NCI-H2107 (cell line): ENCODE measurements at regions not wholly inside any gene's neighbourhood (a gene's known extent, or its start where the extent isn't known, plus 50 kb on each side); places are given as distances from the start of the nearest gene placed in this dataset.
"Not testable (repeated sequence)": the region's sequence is repeated elsewhere in the genome, so short reads cannot be mapped to it uniquely, and the experiment has no call there.

Source experiments
- DNase-seq: peaks from one replicate; lab custom pipeline; 2025; lab: John Stamatoyannopoulos, UW

DNA sequence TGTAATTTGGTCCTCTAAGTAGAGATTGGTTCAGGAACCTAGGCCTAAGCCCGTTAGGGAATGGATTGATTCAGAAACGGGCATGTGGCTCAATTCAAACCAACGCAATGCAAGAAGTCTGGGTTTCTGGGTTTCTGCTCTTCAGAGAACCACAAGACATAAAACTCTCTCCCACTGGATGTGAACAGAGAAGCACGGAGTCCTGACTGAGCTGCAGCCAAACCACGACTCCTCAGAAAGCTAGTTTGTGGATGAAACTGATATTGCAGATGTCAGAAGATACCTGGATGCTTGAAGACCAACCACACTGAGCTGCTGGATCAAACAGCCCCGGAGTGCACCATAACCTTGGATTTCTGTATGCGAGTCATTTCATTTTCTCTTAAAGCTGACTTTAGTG, 50.0 kb downstream of the SOD2 start:
- no peak for DNase-seq

DNA sequence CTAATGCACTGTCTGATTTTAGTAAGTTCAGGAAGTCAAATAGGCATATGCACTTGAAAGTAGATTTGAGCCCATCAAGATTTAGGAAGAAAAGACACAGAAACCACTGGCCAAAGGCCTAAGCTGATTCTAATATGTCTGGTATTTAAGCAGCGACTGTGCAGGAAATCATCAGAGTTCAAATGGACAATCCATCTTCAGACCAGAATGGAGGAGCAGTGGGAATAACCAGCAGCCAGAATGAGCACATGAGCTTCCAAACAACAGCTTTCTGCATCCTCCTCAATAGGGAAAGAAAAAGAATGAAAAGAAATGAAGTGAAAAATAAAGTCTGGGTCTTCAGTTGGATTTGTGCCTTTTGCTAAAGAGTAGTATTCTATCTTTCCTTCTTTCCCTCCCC, 50.6 kb downstream of the SOD2 start:
- no peak for DNase-seq

DNA sequence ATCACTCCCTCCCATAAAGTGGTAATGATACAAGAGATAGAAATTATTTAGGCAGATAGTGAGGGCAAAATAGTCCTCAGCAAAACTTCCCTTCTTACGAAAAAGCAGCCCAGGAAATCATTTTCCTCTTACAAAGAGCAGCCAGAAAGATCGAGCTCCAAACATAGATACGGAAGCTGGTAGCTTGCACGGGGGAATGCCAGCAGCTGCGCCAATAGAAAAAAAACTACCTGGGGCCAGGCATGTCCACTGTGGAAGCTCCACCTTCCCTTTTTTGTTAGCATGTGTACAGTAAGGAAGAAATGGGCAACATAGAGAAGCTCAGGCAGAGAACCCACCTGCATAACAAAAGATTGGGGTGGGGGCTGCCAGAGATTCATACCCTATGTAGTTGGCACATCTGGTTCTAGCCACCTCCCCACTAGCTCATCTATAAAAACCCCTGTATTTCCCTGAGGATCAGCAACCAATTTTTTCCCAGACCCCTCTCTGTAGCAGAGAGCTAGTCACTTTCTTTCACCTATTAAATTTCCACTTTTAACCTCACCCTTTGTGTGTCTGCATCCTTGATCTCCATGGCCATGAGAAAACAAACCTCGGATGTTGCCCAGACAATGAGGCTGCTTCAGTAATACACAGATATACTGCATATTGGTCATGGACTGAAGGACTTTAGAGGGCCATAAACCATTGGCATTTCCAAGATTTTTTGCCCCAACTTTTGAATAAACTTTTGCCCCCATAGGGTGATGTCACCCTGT, 52.1 kb downstream of the SOD2 start:
- no peak for DNase-seq

DNA sequence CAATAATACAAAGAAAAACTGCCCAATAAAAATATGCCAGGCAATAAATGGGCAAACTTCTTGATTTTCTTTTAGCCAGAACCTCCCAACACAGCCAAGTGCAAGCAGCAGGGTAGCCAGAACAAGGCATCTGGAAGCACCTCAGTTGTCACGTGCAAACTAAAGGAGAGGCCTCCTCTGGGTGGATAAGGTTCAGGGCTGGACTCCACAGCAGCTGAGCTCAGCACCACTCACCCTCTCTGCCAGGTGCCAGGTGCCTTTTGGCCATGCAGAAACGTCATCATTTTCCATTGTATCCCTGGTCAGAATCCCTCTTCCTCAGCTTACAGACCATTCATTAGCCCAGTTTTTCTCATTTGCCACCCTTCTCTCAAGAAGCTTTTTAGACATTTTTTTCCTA, 52.7 kb downstream of the SOD2 start:
- no peak for DNase-seq

DNA sequence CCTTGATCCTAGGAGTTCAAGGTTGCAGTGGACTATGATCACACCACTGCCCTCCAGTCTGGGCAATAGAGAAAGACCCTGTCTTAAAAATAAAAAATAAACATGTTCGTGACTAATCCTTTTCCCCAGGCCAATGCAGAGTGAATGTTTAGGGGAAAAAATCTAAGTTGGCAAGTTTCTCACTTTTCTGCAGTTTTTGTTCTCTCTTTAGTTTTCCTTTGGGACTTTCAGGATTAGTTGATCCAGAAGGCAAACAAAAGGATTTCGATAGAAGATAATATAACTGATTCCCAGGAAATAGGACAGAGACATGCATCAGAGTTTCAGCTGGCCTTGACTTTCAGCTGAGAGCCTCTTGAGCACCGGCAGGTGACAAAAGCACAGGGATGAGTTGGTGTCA, 53.3 kb downstream of the SOD2 start:
- DNase-seq, result peak; percentile 34

DNA sequence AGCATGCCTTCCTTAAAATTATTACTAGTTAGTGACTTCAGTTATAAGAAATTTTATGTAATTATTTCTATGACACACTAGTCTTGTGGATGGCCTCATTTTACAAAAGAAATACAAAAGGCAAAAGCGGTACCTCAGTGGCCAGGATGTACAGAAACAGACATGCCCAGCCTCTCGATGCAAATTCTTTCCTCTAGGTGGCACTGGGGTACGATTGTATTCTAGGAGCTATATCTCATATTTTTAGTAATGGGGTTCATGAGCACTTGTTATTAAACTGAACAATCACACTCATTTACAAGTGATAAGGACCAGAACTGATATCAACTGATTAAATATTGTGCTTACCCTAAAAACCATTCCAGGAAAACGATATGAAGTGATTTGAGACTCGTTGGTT, 59.8 kb downstream of the SOD2 start:
- DNase-seq, result no peak

DNA sequence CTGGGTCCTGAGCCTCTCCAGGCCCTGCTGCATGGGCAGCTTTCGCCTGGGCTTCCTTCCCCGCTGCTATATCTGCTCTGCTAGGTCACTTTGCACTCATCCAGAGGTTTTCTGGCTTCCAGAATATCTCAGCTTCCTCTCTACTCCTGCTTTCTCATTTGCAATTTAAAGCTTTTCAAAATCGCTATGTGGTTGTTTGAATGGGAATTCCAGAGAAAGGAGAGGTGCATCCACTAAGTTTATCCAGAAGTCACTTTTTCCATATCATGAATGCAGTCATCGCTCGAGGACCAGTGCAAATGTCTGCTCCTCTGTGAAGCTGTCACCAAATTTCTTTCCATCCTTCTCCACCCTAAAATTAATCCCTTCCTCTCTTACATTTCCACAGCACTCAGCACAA, 61.2 kb downstream of the SOD2 start:
- no peak for DNase-seq

DNA sequence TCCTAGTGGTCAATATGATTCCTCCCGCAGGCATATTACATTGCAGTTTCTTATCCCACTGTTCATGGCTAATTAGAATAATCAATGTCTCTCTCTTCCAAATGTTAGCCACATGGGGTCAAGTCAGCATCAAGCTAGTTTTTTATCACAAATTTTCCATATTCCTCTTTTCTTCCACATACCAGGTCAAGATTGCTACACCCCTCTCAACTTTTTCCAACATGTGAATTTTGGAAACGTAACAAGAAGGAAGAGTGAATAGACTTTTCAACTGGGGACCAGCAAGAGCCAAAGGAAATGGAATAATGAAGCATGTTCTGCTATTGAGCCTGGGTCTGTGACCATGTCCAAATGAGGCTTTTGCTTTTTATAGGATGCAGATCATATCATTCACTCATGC, 65.1 kb downstream of the SOD2 start:
- DNase-seq, result no peak

DNA sequence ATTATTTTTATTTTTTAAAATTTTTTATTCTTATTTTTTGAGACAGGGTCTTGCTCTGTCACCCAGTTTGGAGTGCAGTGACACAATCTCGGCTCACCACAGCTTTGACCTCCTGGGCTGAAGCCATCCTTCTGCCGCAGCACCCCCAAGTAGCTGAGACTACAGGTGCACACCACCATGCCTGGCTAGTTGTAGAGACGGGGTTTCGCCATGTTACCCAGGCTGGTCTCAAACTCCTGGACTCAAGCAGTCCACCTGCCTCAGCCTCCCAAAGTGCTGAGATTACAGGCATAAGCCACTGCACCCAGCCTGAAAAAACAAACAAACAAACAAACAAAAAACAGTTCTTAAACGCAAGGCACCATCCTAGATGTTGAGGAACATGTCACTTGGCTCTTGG, 66.5 kb downstream of the SOD2 start:
- not testable (repeated sequence) for DNase-seq

DNA sequence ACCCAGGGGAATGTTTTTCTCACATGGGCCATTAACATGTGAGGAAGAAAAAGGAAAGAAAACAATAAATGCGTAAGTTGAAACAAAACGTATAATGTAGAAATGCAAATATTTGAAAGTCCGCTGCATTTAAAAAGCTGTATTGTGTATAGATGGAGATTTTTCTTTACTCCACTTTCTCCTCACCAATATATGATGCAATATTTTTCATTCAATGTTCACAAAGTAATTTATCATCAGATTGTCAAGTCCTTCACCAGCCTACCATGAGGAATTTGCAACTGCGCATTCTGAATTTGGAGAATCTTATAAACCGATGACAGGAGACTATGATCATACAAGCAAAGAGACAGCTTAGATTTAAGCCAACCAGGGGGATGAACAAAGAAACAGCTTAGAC, 69.9 kb downstream of the SOD2 start:
- no peak for DNase-seq

DNA sequence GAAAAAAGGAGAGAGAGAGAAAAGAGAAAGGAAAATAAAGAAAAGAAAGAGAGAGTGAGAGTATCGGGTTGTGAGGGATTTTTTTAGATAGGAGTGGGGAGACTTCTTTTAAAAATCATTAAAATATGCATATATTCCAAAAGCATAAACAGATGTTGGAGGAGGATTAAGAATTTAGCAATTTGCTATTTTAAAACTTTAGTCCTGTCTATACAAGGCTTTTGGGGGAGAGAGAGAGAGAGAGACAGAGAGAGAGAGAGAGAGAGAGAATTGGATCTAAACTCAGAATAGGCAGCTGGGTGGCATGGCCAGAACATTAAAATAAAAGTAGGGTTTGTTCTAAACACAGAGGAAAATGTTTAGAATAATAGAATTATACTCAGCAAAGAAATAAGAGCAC, 72.1 kb downstream of the SOD2 start:
- DNase-seq, result no peak

DNA sequence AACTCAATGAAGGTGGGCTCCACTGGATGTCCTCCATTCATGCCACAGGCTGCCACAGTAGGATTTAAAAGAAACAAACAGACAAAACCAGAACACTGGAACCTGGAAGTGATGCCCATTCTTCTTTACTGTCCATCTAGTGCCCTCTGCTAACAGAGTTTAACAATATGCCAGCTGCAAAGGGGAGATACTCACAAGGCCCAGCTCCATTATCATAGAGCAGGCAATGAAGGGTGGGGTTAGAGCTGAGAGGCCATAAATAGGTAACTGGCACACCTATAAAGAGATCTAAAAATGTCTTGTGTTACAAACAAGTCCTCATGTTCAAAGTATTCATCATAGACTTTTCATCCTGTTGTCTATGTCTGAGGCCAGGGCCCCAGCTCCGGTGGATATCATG, 75.6 kb downstream of the SOD2 start:
- no peak for DNase-seq

DNA sequence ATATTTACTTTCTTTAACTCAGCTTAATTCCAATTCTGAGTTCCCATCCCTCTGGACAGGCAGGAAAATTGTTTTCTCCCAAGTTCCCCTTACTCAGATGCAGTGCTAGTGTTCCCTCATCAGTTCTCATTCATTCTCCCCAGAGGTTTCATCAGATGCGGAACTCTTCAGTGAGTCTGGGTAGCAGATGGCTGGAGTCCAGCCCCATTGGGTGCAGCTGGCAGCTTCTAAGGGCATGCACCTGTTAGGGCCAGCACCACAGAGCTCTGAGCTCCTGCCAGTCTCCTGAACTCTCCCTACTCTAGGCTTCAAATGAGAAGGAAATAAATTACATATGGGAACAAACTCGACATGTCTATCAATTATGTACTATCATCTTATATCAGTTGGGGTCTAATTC, 76.6 kb downstream of the SOD2 start:
- no peak for DNase-seq

DNA sequence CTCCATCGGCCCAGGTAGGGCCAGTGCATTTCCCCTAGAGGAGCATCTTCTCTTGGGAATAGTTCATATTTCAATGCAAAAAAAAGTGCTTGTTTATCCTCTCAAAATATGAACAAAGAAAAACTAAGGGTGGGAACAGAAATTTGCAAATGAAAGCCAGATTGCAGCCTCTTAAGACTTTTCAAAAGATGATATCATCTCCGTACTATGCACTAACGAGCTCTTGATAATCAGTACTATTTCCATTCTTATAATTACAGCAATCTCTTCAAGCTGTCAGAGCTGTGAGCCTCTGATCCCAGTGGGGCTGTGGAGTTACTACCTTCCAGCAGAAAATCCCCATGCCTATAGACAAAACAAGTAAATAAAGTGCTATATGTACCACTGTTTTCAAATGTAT, 77.1 kb downstream of the SOD2 start:
- DNase-seq, result no peak

DNA sequence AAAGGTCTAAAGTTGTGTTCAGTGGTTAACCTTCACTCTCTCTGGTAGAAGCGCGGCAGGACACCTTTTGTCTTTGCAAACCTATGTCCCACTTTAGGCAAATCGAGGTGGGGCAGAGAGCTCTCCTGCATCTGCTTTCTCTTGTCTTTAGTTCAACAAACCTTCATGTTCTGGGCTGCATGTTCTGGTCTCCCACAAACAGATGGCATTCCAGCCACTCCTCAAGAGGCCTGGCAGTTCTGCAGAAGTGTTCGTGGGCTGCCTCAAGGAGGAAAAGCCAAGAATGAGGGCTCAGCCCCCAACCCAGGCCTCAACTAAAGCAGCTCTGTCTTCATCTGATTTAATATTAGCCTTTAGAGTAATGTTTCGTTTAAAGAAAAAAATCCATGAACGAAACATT, 82.2 kb downstream of the SOD2 start:
- no peak for DNase-seq

DNA sequence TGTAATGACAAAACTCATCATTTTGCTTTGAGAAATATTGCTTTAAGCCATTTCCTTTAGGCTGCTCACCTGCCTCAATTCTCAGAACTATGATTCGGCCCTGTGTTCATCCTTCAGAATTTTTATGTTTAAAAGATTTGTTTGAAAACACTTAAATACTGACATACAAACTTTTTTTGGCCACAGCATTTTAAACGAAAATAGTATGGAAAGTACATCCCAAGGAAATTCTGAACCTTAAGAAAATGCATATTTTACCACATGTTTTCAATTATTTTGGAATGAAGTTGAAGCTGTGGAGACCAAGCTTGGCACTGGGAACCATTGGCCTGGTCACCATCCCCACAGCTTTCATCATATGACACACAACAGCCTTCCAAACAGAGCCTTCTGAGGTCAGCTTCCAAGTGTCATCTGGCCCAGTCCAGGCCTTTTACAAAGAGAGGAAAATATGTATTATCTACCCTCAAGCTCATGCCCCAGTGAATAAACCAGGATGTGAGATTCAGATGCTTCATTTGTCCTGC, 83.3 kb downstream of the SOD2 start:
- no peak for DNase-seq

DNA sequence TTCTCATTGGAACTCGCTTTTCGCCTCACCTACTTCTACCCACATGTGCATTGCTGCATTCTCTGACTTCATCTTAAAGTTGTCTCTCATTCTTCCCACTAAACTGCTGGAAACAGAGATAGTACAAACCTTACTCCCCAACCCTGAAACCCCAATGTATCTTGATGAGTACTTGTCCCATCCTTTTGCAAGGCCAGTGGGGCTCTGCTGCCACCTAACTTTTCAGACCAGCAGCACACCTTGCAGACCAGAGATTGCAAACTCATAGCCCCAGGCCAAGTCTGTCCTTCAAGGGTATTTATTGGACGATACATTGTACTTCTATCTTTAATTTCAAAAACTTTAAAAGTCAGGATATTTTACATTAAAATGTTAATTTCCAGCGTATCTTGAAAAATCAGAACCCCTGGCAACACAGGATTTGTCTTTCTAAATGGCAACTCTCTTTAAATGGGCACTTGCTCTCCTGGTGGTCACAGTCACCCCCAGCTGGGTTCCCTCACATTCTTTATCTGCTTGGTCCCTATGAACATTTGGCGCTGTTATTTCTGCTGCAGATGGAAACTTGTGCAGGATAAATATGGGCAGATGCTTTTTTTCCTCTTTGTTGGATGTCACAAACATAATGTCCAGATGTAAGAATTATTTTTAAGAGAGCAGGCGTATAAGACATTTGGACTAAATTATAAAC, 83.9 kb downstream of the SOD2 start:
- no peak for DNase-seq

DNA sequence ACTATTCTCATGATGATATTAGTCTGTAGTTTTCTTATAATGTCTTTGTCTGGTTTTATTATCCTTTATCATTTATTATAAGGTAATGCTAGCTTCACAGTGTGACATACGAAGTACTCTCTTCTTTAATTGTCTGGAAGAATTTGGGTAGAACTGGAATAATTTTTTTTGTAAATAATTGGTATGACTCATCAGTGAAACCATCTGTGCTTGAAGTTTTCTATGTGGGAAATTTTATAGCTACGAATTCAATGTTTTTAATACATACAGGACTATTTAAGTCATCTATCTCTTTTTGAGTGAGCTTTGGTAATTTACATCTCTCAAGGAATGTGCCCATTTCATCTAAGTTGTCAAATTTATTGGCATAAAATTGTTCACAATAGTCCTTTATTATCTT, 86.3 kb downstream of the SOD2 start:
- DNase-seq, result no peak

DNA sequence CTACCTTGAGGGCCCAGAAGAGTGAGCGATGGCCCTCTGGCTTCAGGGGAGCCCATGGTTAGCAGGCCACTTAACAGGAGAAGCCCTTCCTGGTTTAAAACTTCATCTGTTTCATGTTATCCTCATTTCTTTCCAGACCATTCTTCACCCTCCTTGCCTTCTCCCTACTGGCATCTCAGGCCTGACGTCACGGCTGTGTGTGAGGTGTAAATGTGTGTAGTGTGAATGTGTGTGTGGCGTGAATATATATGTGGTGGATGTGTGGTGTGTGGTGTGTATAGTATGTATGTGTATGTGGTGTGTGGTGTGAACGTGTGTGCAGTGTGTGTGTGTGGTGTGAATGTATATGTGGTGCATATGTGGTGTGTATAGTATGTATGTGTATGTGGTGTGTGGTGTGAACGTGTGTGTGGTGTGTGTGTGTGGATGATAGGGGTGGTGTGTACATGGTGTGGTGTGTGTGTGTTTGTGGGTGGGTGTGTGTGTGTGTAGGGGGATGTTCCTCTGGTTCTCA, 88.5 kb downstream of the SOD2 start:
- no peak for DNase-seq

DNA sequence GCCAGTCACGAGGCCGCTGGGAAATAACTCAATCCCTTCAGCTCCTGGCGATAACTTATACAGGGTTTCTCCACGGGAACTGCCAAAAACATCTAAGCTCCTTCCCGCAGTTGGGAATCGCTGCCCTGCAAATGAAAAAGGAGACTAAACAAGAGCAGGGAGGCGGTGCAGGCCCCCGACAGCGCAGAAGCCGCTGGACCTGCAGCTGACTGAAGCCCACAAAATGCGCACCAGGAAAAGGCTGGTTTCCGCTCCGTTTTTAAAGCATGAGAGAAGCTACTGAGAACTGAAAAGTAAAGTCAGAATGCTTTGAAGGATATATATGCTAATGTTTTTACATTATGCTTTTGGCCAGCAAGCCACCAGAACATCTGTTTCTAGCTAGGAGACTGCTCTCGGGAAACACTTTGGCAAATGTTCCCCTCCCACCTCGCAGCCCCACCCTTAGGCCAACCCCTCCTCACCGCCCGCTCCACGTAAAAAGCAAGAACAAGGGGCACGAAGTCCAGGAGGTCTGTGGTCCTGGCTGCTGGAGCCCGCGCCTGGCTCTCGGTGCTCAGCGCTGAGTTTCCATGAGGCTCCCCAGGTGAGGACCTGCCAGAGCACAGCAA, 90.5 kb downstream of the SOD2 start:
- no peak for DNase-seq

DNA sequence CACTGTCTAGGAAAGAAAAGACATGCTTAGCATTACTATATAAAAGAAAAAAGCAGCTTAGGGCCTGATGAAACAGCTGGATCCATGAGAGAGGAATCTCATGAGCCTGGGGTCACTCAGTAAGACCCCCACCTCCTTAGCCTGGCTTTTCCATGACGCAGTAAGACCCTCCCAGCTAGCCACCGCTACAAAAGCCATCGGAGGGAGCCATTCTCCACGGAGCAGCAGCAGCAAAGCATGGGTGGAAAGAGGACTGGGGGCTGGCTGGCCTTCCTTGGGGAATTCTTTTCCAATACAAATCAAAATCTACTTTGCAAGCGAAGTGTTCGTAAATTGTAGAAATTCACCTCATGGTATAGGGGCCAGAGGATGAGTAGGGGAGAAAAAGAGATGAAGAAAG, 91.8 kb downstream of the SOD2 start:
- no peak for DNase-seq

DNA sequence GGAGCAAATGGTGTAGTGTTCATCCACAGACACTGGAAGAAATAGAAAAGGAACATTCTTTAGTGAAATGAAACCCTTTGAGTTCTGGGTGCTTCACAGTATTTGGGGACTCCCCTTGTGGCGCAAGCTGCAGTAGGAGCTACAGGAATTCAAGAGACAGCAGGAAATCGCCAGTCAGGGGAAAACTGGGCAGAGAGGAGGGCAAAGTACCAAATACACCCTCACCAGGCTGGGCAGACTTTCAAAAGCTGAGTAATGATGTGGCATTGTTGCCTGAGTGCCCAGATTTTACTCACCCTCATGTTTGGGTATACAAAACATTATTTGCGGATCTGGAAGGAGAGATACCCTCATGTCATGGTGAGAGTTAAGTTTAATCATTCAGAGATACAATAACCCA, 97.9 kb downstream of the SOD2 start:
- DNase-seq, result no peak

DNA sequence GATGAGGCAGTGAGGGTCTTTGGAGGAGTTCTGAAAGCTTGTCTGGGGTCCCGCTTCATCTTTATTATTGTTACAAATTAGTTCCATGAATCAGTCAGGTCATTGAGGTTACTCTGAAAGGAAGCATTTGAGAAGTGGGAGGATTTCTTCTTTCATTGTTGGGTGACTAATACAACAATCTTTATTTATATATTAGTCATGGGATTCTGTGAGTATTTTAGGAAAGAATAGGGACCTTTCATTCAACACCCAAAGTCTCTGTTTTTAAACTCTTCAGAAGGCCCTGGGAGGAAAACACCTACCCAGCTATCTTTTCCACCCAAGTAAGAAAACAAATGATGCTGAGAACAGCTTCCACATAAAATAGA, 98.3 kb downstream of the SOD2 start:
- no peak for DNase-seq
